ENCODE measurements at regions not wholly inside any gene's neighbourhood (a gene's known extent, or its start where the extent isn't known, plus 50 kb on each side); places are given as distances from the start of the nearest gene placed in this dataset.
"Not testable (repeated sequence)": the region's sequence is repeated elsewhere in the genome, so short reads cannot be mapped to it uniquely, and the experiment has no call there.

DNA sequence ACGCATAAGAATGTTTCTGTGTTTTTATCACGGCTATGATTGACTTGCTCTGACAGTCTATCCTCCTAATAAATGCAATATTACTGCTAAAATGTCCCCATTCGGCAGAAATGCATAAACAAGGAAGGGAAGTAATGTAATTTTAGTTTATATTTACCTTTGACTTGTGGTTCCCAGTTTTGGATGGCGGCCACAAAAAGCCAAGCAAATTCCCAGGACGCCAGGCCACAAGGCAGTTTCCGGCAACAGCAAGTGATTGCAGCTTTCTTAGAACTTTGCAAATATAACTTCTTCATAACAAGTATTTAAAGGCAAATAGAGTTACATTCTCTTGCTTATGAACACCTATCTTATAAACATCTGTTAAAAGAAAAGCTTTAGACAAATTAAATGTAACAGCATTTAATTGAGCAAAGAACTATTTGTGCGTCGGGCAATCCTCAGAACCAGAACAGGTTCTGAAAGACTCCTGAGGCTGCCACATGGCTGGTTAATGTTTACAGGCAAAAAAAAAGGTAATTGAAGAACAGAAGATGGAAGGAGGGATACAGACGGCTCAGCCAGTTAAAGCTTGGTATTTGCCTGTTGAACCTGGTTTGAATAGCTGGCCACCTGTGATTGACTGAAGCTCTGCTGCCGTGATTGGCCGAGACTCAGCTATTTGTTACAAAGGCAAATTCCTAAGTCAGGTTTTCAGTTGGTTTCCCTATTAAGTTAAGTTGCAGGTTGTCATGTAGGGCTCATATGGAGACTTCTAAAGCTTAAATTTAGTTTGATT, 80.8 kb downstream of the C21orf91 start:
- no peak for DNase-seq

DNA sequence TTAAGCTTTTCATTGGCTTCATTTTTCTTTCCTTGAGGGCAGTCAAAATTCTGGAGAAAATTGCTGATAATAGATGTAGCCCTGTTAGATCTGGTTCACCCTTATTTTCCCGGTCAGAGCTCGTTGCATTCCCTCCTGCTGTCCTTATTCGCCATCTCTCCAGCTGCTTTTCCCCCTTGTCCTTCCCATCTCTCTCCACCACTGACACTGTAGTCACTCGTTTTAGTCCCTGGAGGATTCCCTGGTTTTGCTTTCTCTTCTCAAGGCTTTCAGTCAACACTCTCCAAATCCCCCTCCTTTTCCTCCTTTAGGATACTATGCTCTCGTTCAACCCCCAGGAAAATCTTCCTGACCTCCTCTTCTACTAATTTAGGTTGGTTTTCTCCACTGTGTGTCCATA, 83.1 kb downstream of the C21orf91 start:
- DNase-seq = no peak

DNA sequence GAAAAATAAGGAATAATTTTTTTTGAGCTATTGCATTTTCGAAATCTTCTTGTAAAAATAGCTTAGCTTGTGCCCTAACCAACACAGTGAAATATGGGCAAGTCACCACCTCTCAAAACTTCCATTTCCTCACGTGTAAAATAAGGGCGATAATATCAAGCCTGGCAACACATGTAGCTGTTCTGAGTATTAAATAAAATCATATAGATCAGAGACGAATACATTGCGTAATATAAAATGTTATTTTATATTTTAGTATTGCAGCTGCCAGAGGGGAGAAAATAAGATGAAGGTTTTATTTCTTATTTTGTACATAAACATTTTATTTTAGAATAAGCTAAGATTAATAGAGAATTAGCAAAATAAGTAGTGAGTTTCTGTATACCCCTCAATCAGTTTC, 85.9 kb downstream of the C21orf91 start:
- DNase-seq = no peak

DNA sequence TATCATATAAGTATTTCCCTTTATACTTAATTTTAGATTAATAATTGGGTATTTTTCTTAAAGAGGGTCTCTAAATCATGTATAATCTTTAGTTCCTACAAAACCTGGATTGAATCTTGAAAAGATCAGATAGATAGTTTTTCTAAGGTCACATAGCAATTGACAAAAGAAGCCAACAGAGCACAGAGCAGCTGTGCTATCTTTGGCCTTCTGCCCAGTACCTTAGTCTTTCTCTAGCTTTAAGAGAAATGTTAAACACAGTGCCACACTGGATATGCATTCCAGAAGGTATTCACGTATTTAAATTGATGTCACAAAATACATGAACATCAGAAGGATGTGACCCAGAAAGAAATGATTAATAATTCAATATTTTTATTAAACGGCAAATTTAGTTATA, 86.8 kb downstream of the C21orf91 start:
- no peak for DNase-seq

DNA sequence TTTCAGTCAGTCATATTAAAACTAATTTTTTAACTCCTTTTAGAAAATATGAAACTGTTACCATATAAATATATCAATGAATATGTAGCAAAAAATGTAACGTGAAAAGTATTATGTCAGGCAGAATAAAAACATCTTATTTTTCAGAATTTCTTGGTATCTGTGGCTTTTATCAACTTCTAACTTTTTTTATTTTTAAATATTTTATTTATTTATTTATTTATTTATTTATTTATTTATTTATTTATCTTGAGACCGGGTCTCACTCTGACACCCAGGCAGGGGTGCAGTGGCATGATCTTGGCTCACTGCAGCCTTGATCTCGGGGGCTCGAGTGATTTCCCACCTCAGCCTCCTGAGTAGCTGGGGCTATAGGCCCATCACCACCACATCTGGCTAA, 87.6 kb downstream of the C21orf91 start:
- DNase-seq = no peak

DNA sequence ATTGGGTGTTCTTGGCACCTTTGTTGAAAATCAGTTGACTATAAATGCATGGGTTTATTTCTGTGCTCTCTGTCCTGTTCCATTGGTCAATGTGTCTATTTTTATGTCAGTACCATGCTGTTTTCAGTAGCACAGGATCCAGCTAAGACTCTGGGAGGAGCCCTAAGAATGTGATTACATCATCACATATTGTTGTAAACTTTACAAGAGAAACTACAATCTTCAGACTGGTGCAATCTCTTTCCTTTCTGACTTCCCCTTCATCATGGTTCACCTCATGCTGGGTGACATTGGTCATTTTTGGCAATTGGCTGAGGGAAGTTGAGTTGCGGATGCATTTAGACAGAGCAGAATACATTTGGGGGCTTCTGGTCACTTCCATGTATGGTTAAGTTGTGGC, 88.4 kb downstream of the C21orf91 start:
- DNase-seq = no peak

DNA sequence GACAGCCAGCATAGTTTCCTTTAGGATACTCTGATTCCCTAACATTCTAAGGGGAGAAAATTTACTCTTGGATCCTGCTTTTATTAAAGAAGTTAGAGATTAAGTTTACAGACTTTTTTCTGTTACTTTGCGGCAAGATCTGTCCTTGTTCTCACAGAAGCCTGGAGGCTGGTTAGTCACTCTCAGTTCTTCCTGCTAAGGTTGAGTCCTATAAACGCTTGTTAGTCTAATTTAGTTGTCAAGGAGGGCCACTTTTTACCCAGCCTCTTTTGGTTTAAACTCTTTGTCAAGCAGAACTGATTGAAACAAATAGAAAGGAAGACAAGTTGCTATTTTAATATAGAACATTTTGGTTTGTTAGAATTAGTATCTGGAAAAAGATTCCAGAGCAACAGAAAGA, 89.7 kb downstream of the C21orf91 start:
- no peak for DNase-seq

DNA sequence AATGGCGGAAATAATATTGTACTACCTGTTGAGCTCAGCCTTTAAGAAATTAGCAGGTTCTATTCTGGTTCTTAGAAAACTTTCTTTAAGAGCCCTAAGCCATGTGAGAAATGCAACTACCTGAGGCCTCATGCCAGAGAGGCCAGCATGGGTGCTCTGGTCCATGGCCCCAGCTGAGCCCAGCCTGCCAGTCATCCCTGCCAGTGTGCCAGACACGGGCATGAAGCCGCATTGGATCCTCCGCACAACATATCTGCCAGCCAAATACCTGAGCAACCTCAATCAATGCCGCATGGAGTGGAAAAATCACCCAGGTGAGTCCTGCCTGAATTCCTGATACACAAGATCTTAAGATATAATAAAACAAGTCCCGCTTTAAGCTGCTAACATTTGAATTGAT, 91.8 kb downstream of the C21orf91 start:
- no peak for DNase-seq

DNA sequence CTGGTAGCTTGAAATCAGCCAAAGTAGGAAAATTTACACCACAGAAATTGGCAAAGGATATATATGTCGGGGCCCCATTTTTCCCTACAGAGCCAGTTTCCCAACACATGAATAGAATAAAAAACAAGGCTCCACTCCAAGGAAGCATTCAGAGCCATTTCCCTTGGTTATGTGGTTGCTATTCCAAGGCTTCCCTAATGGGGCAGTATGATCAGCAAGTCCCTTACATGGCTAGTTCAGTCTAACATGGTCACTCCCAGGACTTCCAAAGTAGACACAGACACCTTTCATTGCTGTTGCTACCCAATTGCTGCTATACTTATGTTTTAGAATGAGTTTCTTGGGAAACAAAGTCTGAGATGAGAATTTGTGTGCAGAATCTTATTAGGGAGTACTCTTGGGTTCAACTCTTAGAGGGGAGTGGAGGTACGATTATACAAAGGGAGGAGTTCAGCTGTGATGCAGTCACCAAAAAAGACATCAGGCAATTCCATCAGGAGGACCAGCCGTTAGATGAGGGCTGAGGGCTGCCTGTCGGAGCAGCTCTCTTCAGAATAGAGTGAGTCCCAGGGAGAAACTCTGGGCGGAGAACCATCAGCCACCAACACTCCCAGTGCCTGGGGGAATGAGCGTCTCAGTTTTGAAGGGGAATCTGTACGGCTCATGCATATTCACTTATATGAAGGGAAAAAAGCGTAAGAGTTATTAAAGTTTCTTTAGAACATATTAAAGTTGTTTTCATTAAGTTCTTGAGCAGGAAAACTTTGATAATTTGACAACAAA, 92.9 kb downstream of the C21orf91 start:
- no peak for DNase-seq

DNA sequence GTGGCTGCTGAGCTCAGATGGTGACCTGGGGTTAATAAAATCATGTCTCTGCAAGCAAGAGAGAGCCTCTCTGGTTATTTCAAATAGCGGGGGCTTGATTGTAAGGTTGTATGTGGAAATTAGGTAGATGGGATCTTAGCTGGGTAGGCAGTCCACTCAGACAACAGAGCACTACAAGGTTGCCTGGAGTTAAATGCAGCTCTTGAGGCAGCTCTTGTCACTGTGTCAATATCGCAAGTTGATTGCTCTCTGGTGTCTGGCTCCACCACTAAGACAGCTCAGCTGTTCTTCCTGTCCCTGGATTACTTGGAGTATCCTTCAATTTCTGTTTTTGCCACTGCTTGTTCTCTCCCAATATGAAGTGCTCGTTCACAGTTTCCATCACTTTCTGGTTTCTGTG, 93.8 kb downstream of the C21orf91 start:
- no peak for DNase-seq

DNA sequence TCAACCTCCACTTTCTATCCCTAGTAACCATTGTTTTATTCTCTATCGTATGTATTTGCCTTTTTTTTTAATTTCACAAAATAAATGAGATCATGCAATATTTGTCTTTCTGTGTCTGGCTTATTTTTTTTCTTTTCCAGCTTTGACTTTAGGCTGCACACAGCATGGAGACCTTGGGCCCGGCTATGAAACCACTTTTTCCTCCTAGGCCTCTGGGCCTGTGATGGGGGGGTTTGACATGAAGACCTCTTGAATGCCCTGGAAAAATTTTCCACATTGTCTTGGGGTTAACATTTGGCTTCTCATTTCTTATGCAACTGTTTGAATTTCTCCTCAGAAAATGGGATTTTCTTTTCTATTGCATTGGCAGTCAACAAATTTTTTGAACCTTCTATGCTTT, 100.2 kb upstream of the BTG3 start:
- no peak for DNase-seq

DNA sequence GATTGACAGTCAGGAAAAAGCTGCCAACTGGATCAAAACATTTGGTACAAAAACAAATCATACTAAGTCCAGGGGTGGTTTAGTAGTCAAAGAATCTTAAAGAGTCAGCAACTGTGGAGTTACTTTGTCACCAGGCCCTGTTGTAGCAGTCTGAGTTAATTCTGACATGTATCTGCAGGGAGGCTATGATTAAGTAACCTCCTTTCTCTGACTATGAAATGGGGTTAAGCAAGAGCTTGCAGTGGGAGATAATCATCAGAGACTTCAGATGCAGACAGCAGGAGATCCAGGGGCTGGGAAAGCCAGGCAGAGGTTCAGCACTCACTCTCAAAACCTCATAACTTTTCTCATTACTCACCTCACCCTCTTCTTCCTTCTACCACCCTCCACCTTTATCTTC, 99.2 kb upstream of the BTG3 start:
- no peak for DNase-seq

DNA sequence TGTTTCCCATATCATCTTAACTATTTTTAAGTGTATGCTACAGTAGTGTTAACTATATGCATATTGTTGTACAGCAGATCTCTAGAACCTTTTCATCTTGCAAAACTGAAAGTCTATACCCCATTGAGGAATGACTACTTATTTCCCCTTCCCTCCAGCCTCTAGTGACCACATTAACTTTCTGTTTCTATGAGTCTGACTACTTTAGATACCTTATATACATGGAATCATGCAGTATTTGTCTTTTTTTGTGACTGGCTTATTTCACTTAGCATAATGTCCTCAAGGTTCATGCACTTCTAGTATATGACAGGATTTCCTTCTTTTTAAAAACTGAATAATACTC, 96.5 kb upstream of the BTG3 start:
- peak; percentile 55 for DNase-seq

DNA sequence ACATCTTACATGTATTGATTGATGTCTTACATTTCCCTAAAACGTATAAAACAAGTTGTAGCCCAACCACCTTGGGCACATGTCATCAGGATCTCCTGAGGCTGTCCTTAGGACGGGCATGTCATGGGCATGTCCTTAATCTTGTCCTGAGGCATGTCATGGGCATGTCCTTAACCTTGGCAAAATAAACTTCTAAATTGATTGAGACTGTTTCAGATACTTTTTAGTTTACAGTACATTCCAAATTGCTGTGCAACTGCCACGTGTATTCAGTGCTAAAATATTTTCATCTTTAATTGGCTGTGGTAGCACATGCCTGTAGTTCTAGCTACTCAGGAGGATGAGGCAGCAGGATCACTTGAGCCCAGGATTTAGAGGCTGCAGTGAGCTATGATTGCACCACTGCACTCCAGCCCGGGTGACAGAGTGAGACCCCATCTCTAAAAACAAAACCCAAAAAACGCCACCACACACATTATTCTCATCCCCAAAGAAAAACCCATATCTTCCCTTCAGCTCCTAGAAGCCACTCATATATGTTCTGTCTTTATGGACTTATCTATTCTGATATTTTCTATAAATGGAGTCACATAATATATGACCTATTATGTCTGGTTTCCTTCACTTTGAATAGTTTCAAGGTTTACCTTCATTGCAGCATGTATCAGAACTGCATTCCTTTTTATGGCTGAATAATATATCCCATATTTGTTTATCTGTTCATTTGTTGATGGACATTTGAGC, 96.0 kb upstream of the BTG3 start:
- DNase-seq = no peak

DNA sequence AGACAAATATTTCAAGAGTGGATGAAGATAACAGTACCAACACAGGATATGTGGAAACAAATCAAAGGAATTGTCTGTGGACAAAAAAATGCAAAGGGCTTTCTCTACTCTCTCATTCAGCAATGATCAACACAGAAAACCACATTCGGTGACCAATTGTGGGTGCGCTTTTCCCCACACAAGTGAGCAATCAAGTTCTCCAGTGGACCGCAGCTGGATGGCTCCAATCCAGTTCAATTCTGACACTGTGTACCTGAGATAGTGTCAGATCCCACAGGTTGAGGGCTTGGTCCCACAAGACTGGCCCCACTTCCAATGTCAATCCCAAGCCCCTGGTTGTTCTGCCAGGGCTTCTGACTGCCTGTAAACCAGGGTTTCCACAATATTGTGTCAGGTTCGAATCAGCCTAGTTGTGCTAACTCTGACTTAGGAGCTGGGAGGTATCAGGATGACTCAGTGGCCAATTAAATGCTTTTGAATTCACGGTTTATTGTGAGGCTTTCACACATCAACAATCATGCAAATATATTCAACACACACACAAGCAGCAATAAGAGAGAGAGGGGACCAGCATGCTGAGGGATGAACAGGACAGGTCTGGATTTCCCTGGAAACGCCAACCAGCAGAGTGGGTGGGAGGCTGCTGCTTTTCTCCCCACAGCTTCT, 87.0 kb upstream of the BTG3 start:
- no peak for DNase-seq

DNA sequence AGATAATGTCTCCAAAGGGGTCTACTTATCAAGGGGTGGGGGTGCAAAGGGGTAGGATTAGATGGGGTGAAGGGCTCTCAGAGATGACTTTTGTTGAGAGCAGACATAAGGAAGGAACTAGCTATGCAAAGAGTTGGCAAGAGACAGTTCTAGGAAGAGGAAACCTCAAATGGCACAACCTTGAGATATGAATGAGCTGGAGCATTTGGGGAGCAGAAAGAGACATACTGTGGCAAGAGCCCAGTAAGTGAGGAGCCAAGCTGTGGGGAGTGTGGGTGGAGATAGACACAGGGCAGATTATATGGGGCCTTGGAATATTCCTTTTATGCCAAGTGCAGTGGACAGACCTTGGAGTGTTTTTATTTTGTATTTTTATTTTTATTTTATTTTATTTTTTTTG, 84.8 kb upstream of the BTG3 start:
- no peak for DNase-seq

DNA sequence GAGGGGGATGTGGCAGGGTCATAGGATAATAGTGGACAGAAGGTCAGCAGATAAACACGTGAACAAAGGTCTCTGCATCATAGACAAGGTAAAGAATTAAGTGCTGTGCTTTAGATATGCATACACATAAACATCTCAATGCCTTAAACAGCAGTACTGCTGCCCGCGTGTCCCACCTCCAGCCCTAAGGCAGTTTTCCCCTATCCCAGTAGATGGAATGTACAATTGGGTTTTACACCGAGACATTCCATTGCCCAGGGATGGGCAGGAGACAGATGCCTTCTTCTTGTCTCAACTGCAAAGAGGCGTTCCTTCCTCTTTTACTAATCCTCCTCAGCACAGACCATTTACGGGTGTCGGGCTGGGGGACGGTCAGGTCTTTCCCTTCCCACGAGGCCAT, 81.7 kb upstream of the BTG3 start:
- DNase-seq = not testable (repeated sequence)

DNA sequence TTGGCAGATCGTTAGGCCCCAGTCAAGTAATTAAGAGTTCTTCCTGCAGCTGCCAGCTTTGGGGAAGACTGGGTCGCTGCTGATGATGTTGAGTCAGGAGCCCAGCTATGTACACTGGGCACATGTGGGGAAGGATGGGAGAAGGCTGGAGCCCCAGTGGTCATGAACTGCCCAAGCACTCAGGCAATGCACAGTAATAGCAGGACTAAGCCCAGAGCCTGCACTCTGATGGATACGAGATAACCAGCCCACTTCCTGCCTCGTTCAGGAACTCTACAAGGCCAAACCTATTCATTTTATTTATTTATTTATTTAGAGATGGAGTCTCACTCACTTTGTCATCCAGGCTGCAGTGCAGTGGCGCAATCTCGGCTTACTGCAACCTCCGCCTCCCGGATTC, 81.1 kb upstream of the BTG3 start:
- no peak for DNase-seq

DNA sequence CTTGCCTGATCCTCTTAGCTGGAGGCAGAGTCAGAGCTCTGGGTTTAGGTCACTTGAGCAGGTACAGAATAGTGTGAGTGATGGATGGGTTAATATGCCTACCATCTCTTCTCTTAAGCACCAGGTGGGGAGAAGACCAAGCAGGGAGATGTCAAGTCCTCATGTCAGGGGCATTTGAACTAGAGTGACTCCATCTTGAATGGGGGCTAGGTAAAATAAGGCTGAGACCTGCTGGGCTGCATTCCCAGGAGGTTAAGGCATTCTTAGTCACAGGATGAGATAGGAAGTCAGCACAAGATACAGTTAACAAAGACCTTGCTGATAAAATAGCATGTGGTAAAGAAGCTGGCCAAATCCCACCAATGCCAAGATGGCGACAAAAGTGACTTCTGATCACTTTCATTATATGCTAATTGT, 77.4 kb upstream of the BTG3 start:
- no peak for DNase-seq

DNA sequence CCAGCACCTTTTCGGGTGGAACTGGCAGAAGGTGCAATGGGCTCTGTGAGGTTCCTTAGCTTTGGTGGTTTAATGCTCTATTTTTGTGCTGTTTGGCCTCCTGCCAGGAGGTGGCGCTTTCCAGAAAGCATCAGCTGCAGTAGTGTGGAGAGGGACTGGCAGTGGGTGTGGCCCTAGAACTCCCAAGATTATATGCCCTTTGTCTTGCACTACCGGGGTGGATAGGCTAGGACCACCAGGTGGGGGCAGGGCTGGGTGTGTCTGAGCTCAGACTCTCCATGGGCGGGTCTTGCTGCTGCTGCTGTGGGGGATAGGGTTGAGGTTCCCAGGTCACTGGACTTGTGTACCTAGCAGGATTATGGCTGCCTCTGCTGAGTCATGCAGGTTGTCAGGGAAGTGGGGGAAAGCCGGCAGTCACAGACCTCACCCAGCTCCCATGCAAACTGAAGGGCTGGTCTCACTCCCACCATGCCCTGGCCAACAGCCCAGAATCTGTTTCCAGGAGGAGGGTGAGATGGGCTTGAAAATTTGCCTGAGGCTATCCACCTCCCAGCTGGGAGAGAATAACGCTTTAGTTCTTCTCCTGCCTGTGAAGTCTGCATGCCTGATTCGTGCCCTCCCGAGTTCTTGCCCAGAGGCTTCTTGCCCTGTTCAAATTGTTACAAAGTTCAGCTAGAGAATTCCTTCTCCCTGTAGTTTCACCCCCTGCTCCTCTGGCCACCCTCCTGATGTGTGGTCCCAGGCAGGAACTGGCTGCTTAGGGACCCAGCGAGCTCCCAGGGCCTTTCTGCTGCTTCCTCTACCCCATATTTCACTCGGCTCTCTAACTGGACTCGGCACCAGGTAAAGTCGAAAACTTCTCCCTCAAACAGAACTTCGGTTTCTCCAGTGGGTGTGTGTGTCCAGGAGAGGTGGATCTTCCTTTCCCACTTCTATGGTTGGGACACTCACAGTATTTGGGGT, 76.5 kb upstream of the BTG3 start:
- peak; percentile 24 for DNase-seq

DNA sequence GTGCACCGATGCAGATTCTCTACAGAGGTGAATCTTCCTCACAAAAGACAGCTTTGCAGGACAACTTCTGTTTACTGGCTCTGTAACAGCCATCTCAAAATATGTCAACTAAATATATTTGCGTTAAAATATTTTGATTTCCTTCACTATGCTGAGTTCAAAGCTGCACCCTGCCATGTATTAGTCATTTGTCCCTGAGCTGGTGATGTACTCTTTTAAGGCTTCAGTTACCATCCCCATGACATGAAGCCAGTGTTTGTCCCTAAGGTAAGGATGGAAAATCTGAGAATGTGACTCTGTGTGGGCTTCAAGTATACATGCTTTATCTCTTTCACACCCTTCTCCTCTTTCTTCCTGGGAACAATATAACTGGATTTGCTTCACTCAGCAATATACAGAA, 70.2 kb upstream of the BTG3 start:
- no peak for DNase-seq

DNA sequence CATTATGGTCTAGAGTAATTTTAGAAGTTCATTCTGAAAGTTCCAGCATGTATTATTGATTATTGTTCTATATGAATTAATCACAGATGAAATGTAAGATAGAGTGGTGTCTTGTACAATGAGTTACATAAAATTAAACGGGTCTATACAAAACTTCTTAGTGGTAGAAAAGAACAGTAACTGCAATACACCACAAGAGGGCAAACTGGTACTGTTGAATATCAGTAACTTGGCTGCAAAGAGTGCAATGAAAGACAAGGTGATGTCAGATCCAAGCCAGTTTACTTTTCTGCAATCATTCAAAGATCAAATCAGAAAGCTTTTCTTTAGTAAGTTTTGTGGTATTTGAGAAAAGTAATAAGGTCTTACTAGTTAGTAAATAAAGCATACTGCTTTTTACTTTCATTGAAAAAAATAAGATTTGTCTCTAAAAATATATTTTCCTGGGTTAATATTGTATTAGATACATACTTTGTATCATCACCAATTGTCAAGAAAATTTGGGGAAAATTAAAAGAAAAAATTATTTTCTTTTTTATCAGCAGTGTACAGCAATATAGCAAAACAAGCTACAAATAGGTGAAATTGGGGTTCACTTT, 66.4 kb upstream of the BTG3 start:
- peak; percentile 72 for DNase-seq
